Jurkat, Clone E6-1 (cell line): ENCODE measurements at regions not wholly inside any gene's neighbourhood (a gene's known extent, or its start where the extent isn't known, plus 50 kb on each side); places are given as distances from the start of the nearest gene placed in this dataset.

Experiments used
- DNase-seq: peaks from one replicate; pipeline ENCODE4 v3.0.0-alpha.2; 2011; ENCODE audit warnings: low read depth, low spot score
- H3K4me3 ChIP-seq: 2 replicates; pipeline ENCODE4 v1.5.1; 2011; ENCODE audit warnings: mild to moderate bottlenecking, low read length, control low read depth, moderate library complexity

DNA sequence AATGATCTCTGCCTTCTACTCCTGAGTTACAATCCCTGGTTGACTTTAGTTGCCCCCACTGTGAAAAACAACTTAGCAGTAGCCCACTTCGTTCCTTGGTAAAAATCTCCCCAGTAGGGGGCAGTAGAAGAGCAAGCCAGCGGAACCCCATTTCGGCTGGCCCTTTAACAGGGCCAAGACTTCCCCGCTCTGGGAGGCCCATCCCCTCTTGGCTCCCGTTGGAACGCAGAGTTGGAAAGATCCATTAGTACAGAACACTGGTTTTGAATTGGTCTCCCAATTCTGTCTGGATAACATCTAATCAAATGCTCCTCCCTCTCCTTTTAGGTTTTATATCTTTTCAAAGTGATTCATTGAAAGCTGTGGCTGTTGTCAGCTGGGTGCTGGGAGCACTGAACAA, 1133.3 kb downstream of the BCL11B start:
- H3K4me3 ChIP-seq = no peak overlapping the region
- peak; percentile 92 for DNase-seq

DNA sequence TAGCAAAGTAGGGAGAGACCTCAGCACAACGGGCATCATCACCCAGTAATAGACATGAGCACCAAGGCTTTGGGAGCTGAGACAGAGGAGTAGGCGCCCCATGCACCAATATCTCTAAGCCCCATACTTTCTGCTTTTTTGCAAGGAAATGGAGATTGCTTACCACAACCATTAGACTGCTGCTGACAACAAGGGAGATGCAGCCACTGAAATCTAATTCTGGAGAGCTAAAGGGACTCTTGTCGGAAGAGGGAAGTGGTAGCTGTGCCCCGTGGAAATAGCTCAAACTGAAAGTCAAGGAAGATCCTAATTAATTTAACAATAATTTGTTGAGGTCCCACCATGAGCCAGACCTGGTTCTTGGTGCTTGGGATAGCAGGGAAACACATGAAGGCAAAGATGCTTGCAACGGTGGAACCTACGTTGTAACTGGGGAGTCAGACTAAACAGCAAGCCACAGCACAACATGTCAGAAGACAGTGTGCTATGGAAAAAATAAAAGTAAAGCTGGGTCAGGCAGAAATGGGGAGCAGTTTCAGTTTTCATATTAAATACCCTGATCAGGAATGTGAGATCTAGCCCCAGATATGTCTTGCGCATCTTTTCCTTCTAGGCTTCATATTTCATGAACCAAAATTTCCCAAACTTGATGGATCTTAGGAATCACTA, 1131.0 kb downstream of the BCL11B start:
- no peak overlapping the region for H3K4me3 ChIP-seq
- DNase-seq = no peak

GRCh38 chr14:98143566-98143965, 1128.4 kb downstream of the BCL11B start:
- no peak overlapping the region for H3K4me3 ChIP-seq

DNA sequence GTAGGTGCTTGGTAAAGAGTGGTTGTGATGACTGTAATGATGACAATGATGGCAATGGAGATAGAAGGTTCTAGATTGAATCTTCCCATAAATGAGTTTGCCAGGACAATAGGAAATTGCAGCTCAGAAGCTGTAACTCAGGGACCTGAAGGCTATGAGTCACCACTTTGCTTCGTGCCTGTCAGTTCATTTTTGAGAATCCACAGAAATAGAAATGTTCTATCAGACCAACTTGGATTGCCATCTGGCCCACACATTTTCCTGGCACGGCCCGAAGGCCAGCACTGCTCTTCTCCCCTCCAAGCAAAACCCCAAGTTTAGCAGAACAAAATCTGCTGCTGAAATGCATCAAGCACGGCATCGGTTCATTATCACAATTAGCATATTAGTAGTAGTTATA, 1127.0 kb downstream of the BCL11B start:
- no peak for DNase-seq
- H3K4me3 ChIP-seq = no peak overlapping the region

More at GRCh38 chr14:98143566-98143965, 1128.4 kb downstream of the BCL11B start:
- DNase-seq = no peak

DNA sequence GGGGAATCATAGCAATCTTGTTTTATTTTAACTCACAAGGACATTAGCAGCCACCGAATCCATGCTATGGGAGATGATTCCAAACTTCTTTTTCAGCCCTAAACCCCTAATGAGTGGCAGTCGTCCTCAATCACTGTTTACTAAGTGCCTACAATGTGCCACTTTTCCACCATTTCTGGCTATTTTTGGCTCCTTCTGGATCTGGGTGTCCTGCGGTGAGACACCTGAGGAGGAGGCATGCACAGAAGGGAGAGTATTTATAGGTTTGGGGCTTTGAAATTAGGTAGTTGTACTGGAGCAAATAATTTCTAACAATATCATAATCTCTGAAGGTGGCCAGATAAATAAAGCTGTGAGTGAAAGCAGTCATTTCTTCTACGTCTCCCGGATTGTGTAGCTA, 1125.6 kb downstream of the BCL11B start:
- no peak for DNase-seq
- H3K4me3 ChIP-seq = no peak overlapping the region

GRCh38 chr14:98154254-98154653, 1117.7 kb downstream of the BCL11B start:
- no peak overlapping the region for H3K4me3 ChIP-seq
- DNase-seq = no peak

DNA sequence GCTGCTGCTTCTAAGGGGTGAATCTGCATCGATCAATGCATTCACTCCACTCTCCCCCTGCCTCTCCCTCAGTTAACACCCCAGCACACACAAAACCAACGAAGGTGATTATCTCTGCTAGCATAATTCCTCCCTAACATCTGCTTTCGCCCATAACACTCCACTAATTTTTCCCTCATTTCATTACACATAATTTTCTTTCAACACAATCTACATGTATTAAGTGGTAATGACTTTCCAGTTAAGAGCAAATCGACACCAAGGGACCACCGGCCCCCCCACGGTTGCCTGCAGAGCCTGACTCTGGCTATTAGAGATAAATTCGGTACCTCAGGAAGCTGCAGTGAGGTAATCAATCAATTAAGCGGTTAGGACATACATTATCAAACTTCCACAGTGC, 1115.6 kb downstream of the BCL11B start:
- no peak overlapping the region for H3K4me3 ChIP-seq
- no peak for DNase-seq

GRCh38 chr14:98160901-98161300, 1111.1 kb downstream of the BCL11B start:
- no peak overlapping the region for H3K4me3 ChIP-seq
- no peak for DNase-seq

DNA sequence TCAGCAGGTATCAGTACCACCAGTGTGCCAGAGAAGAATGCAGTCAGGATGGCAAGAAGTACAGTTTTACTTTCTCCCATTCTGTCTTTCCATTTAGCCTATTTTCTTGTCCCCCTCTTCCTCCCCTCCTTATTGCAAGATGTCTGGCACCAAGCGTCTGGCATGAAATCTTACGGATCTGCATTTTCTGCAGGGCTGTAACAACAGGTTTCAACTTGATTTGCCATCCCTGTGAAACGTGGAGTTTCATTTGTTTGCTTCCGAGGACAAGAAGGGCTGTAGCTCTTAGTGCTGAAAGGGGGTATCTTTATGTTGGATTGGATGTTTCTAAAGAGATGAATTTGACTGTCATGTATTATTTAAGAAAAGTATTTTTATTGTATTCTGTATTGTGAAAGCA, 1110.6 kb downstream of the BCL11B start:
- no peak overlapping the region for H3K4me3 ChIP-seq
- DNase-seq = no peak

- H3K4me3 ChIP-seq = no peak overlapping the region
- no peak for DNase-seq
Measured at GRCh38 chr14:98162856-98163805, 1108.9 kb downstream of the BCL11B start.

- H3K4me3 ChIP-seq = no peak overlapping the region
- no peak for DNase-seq
Measured at GRCh38 chr14:98163873-98164272, 1108.1 kb downstream of the BCL11B start.

- no peak for DNase-seq
Measured at GRCh38 chr14:98165976-98166375, 1106.0 kb downstream of the BCL11B start.

DNA sequence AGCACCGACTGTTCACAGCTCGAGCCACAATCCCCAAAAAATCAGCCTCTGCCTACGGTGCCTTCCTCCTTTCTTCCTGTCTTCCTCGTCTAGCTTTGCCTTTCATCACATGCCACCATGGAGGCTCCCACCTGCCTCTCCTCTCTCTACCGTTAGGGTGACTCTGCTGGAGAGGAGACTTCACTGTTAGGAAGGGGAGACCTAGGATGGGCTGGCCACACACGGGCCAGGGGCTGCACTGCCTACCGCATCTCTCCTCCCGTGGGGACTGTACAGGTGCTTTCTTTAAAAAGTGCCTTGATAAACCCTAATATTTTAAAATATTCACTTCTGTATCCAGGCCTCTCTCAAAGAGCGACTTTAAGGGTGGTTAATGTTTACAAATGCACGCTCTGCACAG, 1104.7 kb downstream of the BCL11B start:
- DNase-seq = no peak
- peak overlapping the region; percentile 36 for H3K4me3 ChIP-seq

More at GRCh38 chr14:98165976-98166375, 1106.0 kb downstream of the BCL11B start:
- no peak overlapping the region for H3K4me3 ChIP-seq

GRCh38 chr14:98167705-98168104, 1104.3 kb downstream of the BCL11B start:
- DNase-seq = peak; percentile 97
- H3K4me3 ChIP-seq = peak overlapping the region; percentile 36

DNA sequence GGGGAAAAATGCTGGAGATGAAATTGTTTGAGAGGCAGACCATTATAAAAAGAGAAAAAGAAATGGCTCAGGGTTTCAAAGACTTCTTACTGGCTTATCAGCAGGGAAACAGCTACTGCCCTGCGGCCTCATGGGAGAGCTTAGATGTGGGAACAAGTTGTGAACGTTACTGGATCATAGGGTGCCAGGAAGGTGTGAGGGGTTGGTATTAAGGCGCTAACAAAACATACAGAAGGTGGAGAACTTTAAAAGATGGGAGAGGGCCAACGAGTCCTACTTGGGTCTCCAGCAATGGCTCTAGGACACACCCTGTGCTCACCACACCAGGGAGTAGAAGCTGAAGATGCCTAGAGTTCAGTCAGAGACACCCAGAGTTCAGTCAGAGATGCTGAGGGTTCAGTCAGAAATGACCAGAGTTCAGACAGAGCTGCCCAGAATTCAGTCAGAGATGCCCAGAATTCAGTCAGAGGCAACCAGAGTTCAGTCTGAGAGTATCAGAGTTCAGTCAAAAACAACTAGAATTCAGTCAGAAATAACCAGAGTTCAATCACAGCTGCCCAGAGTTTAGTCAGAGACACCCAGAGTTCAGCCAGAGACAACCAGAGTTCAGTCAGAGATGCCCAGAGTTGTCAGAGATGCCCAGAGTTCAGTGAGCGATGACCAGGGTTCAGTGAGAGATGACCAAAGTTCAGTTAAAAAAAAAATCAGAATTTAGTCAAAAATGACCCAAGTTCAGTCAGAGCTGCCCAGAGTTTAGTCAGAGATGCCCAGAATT, 1103.6 kb downstream of the BCL11B start:
- H3K4me3 ChIP-seq = peak overlapping the region; percentile 15
- DNase-seq = peak; percentile 97

DNA sequence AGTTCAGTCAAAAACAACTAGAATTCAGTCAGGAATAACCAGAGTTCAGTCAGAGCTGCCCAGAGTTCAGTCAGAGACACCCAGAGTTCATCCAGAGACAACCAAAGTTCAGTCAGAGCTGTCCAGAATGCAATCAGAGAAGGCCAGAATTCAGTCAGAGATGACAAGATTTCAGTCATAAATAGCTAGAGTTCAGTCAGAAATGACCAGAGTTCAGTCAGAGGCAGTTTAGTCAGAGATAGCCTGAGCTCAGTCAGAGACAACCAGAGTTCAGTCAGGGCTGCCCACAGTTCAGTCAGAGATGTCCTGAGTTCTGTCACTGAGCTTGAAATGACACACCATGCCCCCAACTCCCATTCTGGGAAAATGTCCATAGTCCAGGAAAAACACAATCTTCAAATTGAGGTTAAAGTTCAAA, 1102.8 kb downstream of the BCL11B start:
- H3K4me3 ChIP-seq = no peak overlapping the region
- no peak for DNase-seq

- DNase-seq = no peak
- H3K4me3 ChIP-seq = no peak overlapping the region
Measured at GRCh38 chr14:98170575-98170974, 1101.4 kb downstream of the BCL11B start.

DNA sequence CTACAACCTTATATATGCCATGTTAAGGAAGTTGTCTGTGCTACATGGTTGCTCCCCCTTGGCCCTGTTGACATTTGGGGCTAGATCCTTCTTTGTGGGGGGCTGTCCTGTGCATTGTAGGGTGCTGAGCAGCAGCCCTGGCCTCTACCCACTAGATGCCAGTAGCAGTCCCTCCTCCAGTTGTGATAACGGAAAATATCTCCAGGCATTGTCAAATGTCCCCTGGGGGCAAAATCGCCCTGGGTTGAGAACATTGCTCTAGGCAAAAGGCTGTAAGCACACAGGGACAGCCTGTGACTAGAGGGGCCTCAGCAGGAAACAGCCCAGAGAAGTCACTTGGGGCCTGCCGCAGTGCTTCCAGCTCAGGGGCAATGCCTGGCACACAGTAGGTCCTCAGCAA, 1100.3 kb downstream of the BCL11B start:
- H3K4me3 ChIP-seq = no peak overlapping the region
- DNase-seq = no peak

DNA sequence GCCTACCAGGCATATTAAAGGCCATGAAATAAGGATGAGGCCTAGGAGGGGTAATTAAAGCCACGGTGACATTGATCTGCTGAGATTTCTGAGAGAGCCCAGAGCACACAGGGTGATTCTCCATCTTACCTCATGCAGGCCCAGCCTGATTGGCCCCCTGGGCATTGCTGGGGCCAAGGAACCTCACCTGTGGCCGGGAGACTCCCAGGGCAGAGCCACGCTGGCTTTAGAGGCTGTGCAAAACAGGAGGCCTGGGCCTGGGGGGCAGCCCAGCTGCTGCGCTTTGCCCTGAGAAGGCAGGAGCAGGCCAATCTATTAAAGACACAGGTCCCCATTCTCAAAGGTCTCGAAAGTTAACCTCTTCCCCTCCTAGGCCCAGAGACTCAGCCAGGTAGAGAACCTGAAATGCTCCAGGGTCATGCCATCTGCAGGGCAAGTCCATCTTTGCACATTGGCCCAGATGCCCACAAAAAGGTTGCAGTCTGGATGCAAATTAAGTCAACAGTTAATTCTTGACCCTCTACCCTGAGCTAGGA, 1099.7 kb downstream of the BCL11B start:
- peak overlapping the region; percentile 28 for H3K4me3 ChIP-seq
- no peak for DNase-seq
